ENCODE measurements at regions not wholly inside any gene's neighbourhood (a gene's known extent, or its start where the extent isn't known, plus 50 kb on each side); places are given as distances from the start of the nearest gene placed in this dataset.

GRCh38 chr18:11419338-11419737 lies 190.1 kb upstream of the SLC35G4 start:
- no peak for TF ChIP-seq CTCF (IDR thresholded peaks at IDR 0.05; ENCODE audit: low read depth, low read length)
- H3K4me3 ChIP-seq (ENCODE audit: low read depth, low read length) = no peak overlapping the region

GRCh38 chr18:11412811-11413210 lies 196.6 kb upstream of the SLC35G4 start:
- no peak overlapping the region for H3K4me3 ChIP-seq (ENCODE audit: low read depth, low read length)
- no peak for TF ChIP-seq CTCF (IDR thresholded peaks at IDR 0.05; ENCODE audit: low read depth, low read length)

- no peak overlapping the region for H3K4me3 ChIP-seq (ENCODE audit: low read depth, low read length)
- no peak for TF ChIP-seq CTCF (IDR thresholded peaks at IDR 0.05; ENCODE audit: low read depth, low read length)
These were observed 198.3 kb upstream of the SLC35G4 start for GRCh38 chr18:11411048-11411447.

GRCh38 chr18:11408555-11409065 lies 200.8 kb upstream of the SLC35G4 start:
- H3K4me3 ChIP-seq (ENCODE audit: low read depth, low read length) = no peak overlapping the region
- no peak for TF ChIP-seq CTCF (IDR thresholded peaks at IDR 0.05; ENCODE audit: low read depth, low read length)

- no peak for TF ChIP-seq CTCF (IDR thresholded peaks at IDR 0.05; ENCODE audit: low read depth, low read length)
- no peak overlapping the region for H3K4me3 ChIP-seq (ENCODE audit: low read depth, low read length)
These were observed 201.5 kb upstream of the SLC35G4 start for GRCh38 chr18:11407940-11408339.

GRCh38 chr18:11405804-11406203 lies 203.6 kb upstream of the SLC35G4 start:
- no peak overlapping the region for H3K4me3 ChIP-seq (ENCODE audit: low read depth, low read length)
- TF ChIP-seq CTCF (IDR thresholded peaks at IDR 0.05; ENCODE audit: low read depth, low read length) = no peak

- no peak overlapping the region for H3K4me3 ChIP-seq (ENCODE audit: low read depth, low read length)
- TF ChIP-seq CTCF (IDR thresholded peaks at IDR 0.05; ENCODE audit: low read depth, low read length) = no peak
These were observed 208.7 kb upstream of the SLC35G4 start for GRCh38 chr18:11400703-11401102.
